K562 (cell line): ENCODE measurements at regions not wholly inside any gene's neighbourhood (a gene's known extent, or its start where the extent isn't known, plus 50 kb on each side); places are given as distances from the start of the nearest gene placed in this dataset.

ENCODE experiments used
- ATAC-seq: fragments of 200-7000 bp; cut with Tn5 transposase; 3 replicates; pipeline ENCODE4 v1.9.1; 2020; ENCODE audit warnings: moderate library complexity
- BruUV-seq: library from RNA; stranded (reverse); fragments of 400-500 nt; replicated peaks from 2 replicates; lab custom pipeline; 2021; lab: Mats Ljungman, UMichigan
- CTCF ChIA-PET: fragments of 300-600 bp; formaldehyde crosslinking; extraction: SDS; loops from one replicate; lab custom pipeline; 2021; ENCODE audit warnings: low intra/inter-chr PET ratio; lab: Yijun Ruan, JAX
- POLR2A ChIA-PET: fragments of 300-600, 350-650 bp; sonication (Branson Sonifier 250); formaldehyde crosslinking; extraction: SDS; loops from one replicate; lab custom pipeline; 2021; ENCODE audit warnings: antibody characterized with exemption, inconsistent platforms; lab: Yijun Ruan, JAX
- DNase-seq, 4 experiments: peaks; one replicate each; pipeline versions ENCODE4 v3.0.0 to v3.0.0-alpha.2; 2011 to 2018; ENCODE audit warnings: low spot score in 3 of 4, mixed read lengths in 3 of 4; ENCODE audit errors: extremely low read depth in 1 of 4
- FAIRE-seq: peaks from 2 replicates; lab custom pipeline; 2011; peaks lifted over from hg19 to GRCh38; lab: Jason Lieb, UNC
- H2AFZ ChIP-seq: 2 replicates; pipeline ENCODE4 v1.6.0; 2011; ENCODE audit warnings: low read depth, low read length, control low read depth, inconsistent platforms
- H3K27ac ChIP-seq: fragments of 200-600 bp; 3 replicates; pipeline ENCODE4 v1.8.0; 2011; ENCODE audit warnings: low read depth, mild to moderate bottlenecking, control low read depth, inconsistent platforms, low read length, moderate library complexity, mixed read lengths; ENCODE audit errors: extremely low read depth
- H3K27me3 ChIP-seq, 2 experiments: fragments of 300-600 bp in 1 of 2; 2 replicates in 1 of 2; 3 replicates in 1 of 2; pipeline versions ENCODE4 v1.6.0 to v1.8.0; 2011; ENCODE audit warnings: inconsistent platforms in 2 of 2, low read length in 2 of 2, mild to moderate bottlenecking in 1 of 2, mixed read lengths in 1 of 2, moderate library complexity in 1 of 2; ENCODE audit not compliant: control insufficient read depth in 2 of 2, insufficient read depth in 2 of 2
- H3K36me3 ChIP-seq: fragments of 300-600 bp; 3 replicates; pipeline ENCODE4 v1.8.0; 2011; ENCODE audit warnings: mild to moderate bottlenecking, low read length, inconsistent platforms; ENCODE audit not compliant: control insufficient read depth, insufficient read depth
- H3K4me1 ChIP-seq, 2 experiments: fragments of 200-600 bp in 1 of 2; replicated peaks in 1 of 2; 2 replicates in 1 of 2; 3 replicates in 1 of 2; pipeline versions ENCODE4 v1.5.1 to v1.8.0; 2011; ENCODE audit warnings: inconsistent platforms in 2 of 2, low read length in 2 of 2, mild to moderate bottlenecking in 1 of 2, mixed read lengths in 1 of 2, moderate library complexity in 1 of 2; ENCODE audit not compliant: control insufficient read depth in 2 of 2, insufficient read depth in 2 of 2
- H3K4me2 ChIP-seq: 2 replicates; pipeline ENCODE4 v1.6.1; 2011; ENCODE audit warnings: low read length, control low read depth, inconsistent platforms, mixed read lengths; ENCODE audit not compliant: insufficient read depth
- H3K4me3 ChIP-seq: fragments of 200-600 bp; sonication (generic), shearing (Covaris generic); 2 replicates; pipeline ENCODE4 v1.5.1; 2016; ENCODE audit warnings: control low read depth, inconsistent platforms
- H3K79me2 ChIP-seq: fragments of 200-600 bp; 3 replicates; pipeline ENCODE4 v1.8.0; 2011; ENCODE audit warnings: low read length, inconsistent platforms; ENCODE audit not compliant: control insufficient read depth, insufficient read depth
- H3K9ac ChIP-seq, 2 experiments: 2 replicates each; pipeline versions ENCODE4 v1.6.0 to v1.6.1; 2011; ENCODE audit warnings: low read depth in 2 of 2, low read length in 2 of 2, control low read depth in 1 of 2, inconsistent platforms in 1 of 2, mild to moderate bottlenecking in 1 of 2, mixed read lengths in 1 of 2; ENCODE audit not compliant: insufficient read depth in 1 of 2
- H3K9me1 ChIP-seq: one replicate; pipeline ENCODE4 v1.6.0; 2011; ENCODE audit warnings: inconsistent platforms, mild to moderate bottlenecking, low read length, moderate library complexity; ENCODE audit not compliant: control insufficient read depth, insufficient read depth
- H3K9me3 ChIP-seq: replicated peaks from 2 replicates; pipeline ENCODE4 v1.5.1; 2011; ENCODE audit warnings: low read depth, low read length, inconsistent platforms; ENCODE audit not compliant: control insufficient read depth, insufficient read depth
- H4K20me1 ChIP-seq: replicated peaks from 2 replicates; pipeline ENCODE4 v1.6.1; 2011; ENCODE audit warnings: low read length, inconsistent platforms, mixed read lengths; ENCODE audit not compliant: control insufficient read depth, insufficient read depth
- ARID3B ChIP-seq: fragments of 250-450 bp; sonication (Bioruptor Pico); IDR thresholded peaks from 2 replicates; pipeline ENCODE4 v1.4.0; 2020; ENCODE audit warnings: borderline replicate concordance
- FOXJ3 ChIP-seq: sonication (generic); formaldehyde crosslinking; IDR thresholded peaks from 2 replicates; pipeline ENCODE4 v1.4.0; 2020; ENCODE audit warnings: mild to moderate bottlenecking, missing genetic modification reagents
- IRF1 ChIP-seq: sonication (generic); formaldehyde crosslinking; IDR thresholded peaks from 2 replicates; pipeline ENCODE4 v1.8.0; 2022; ENCODE audit warnings: missing genetic modification reagents, mild to moderate bottlenecking, borderline replicate concordance
- PPARD ChIP-seq: fragments of 250-450 bp; sonication (Bioruptor Pico); IDR thresholded peaks from 2 replicates; pipeline ENCODE4 v1.8.0; 2022; ENCODE audit warnings: inconsistent platforms, mild to moderate bottlenecking, moderate library complexity
- PYGO2 ChIP-seq: fragments of 450-650 bp; IDR thresholded peaks from 2 replicates; pipeline ENCODE4 v1.6.1; 2016; ENCODE audit warnings: mild to moderate bottlenecking, missing genetic modification characterization, moderate library complexity, missing compliant biosample characterization
- RFX7 ChIP-seq: fragments of 250-450 bp; sonication (Bioruptor Pico); IDR thresholded peaks from 2 replicates; pipeline ENCODE4 v1.5.1; 2021; ENCODE audit warnings: mild to moderate bottlenecking
- SAP30 ChIP-seq: fragments of 200-600 bp; sonication (generic); IDR thresholded peaks from 2 replicates; pipeline ENCODE4 v1.6.1; 2012; ENCODE audit warnings: borderline replicate concordance, low read depth, mild to moderate bottlenecking, moderate library complexity, low read length, control low read depth, inconsistent platforms; ENCODE audit not compliant: insufficient read depth, poor library complexity, severe bottlenecking
- SMC3 ChIP-seq: conservative IDR thresholded peaks from 2 replicates; pipeline ENCODE4 v1.6.1; 2011; ENCODE audit warnings: low read depth, low read length, improper control_type of control experiment; ENCODE audit not compliant: insufficient read depth
- TGIF2 ChIP-seq: sonication (generic); formaldehyde crosslinking; IDR thresholded peaks from 2 replicates; pipeline ENCODE4 v1.8.1; 2022; ENCODE audit warnings: mild to moderate bottlenecking, missing genetic modification reagents, moderate library complexity
- ZC3H11A ChIP-seq: IDR thresholded peaks from 2 replicates; pipeline ENCODE4 v1.6.1; 2012; ENCODE audit warnings: low read depth, low read length, improper control_type of control experiment
- WGBS: fragments of 100-300 bp; shearing (Covaris generic); methylation state at CpG from one replicate; pipeline ENCODE4 v1.1.6; 2016; ENCODE audit warnings: low coverage, mixed read lengths; ENCODE audit not compliant: insufficient coverage; ENCODE audit errors: missing lambda C conversion rate; 5-methylcytosine and 5-hydroxymethylcytosine counted together
- in situ Hi-C: fragments of 300-500 bp; cut with MboI; formaldehyde crosslinking; loops from 4 replicates; pipeline ENCODE4 v1.15.0; 2018; ENCODE audit warnings: inconsistent platforms, mixed read lengths
- intact Hi-C: fragments of 100-400 bp; cut with micrococcal nuclease; formaldehyde crosslinking; loops from 2 replicates; pipeline ENCODE4 v1.14.2; 2022
- TF ChIP-seq, protein P1 (sequence below): sonication (generic); IDR thresholded peaks from 2 replicates; pipeline ENCODE4 v1.6.1; 2016

GRCh38 chr14:87698481-87698880 is 294.5 kb downstream of the GALC start:
- no peak for FAIRE-seq

More at GRCh38 chr14:87698481-87698880, 294.5 kb downstream of the GALC start:
- Histone ChIP-seq H3K36me3 (no peaks in the 10 kb centered on the region), H4K20me1 (no peaks in the 10 kb centered on the region), H3K4me3 (no peak overlapping the region), H3K4me2 (no peak overlapping the region), H3K9ac (no peak overlapping the region)
- DNase-seq (no peak), ATAC-seq (no peak)
- BruUV-seq = no TSS peak
- ChIA-PET POLR2A (no interaction called here), CTCF (no interaction called here)
- intact Hi-C loops = no loop called here
- no peak for TF ChIP-seq FOXJ3 (CRISPR knock-in tag)
- no peak for TF ChIP-seq SMC3
- TF ChIP-seq RFX7 = no peak
- no peak for TF ChIP-seq TGIF2
- TF ChIP-seq IRF1 (CRISPR knock-in tag) = no peak
- no peak for TF ChIP-seq ZC3H11A
- TF ChIP-seq ARID3B (CRISPR knock-in tag) = no peak
- TF ChIP-seq PPARD (CRISPR knock-in tag) = no peak
- no peak for TF ChIP-seq PYGO2
- TF ChIP-seq SAP30 = no peak
- TF ChIP-seq, protein P1, sequence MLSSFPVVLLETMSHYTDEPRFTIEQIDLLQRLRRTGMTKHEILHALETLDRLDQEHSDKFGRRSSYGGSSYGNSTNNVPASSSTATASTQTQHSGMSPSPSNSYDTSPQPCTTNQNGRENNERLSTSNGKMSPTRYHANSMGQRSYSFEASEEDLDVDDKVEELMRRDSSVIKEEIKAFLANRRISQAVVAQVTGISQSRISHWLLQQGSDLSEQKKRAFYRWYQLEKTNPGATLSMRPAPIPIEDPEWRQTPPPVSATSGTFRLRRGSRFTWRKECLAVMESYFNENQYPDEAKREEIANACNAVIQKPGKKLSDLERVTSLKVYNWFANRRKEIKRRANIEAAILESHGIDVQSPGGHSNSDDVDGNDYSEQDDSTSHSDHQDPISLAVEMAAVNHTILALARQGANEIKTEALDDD = no peak
- TF ChIP-seq, all 486 proteins: peak for 0
- Histone ChIP-seq H3K27ac (no peak overlapping the region), H3K9me3 (no peaks in the 10 kb centered on the region), H3K79me2 (no peaks in the 10 kb centered on the region), H2AFZ (no peak overlapping the region), H3K4me1 (no peaks in the 10 kb centered on the region), H3K27me3 (no peaks in the 10 kb centered on the region), H3K9me1 (no peaks in the 10 kb centered on the region)
- in situ Hi-C loops = no loop called here
- 0% methylated on average over 3 of the region's 3 CpGs for WGBS
